A673 (cell line): ENCODE measurements at regions not wholly inside any gene's neighbourhood (a gene's known extent, or its start where the extent isn't known, plus 50 kb on each side); places are given as distances from the start of the nearest gene placed in this dataset.

ENCODE experiments used
- BruUV-seq: library from RNA; stranded (reverse); fragments of 400-500 nt; replicated peaks from 2 replicates; lab custom pipeline; 2021; lab: Mats Ljungman, UMichigan
- CTCF ChIA-PET: fragments of 300-600 bp; sonication (Branson Sonifier 250); formaldehyde crosslinking; loops from one replicate; lab custom pipeline; 2022; ENCODE audit warnings: antibody characterized with exemption; lab: Charles Lee
- POLR2A ChIA-PET: fragments of 300-600 bp; sonication (Branson Sonifier 250); formaldehyde crosslinking; loops from one replicate; lab custom pipeline; 2022; ENCODE audit warnings: antibody characterized with exemption; ENCODE audit not compliant: low non-redundant PET; lab: Charles Lee
- DNase-seq: peaks from one replicate; pipeline ENCODE4 v3.0.0-alpha.2; 2015; ENCODE audit warnings: low spot score
- H3K27ac ChIP-seq: fragments of 200-600 bp; sonication (generic); 2 replicates; pipeline ENCODE4 v1.5.1; 2016; ENCODE audit warnings: mixed run types, low read depth, mild to moderate bottlenecking, mixed read lengths, antibody characterized with exemption, low read length; ENCODE audit not compliant: poor library complexity, severe bottlenecking
- H3K27me3 ChIP-seq: fragments of 200-600 bp; sonication (generic); replicated peaks from 2 replicates; pipeline ENCODE4 v1.6.1; 2017; ENCODE audit warnings: mixed run types, low read depth, mild to moderate bottlenecking, mixed read lengths, antibody characterized with exemption, low read length; ENCODE audit not compliant: insufficient read depth, poor library complexity
- H3K36me3 ChIP-seq: fragments of 200-600 bp; sonication (generic); 2 replicates; pipeline ENCODE4 v1.6.1; 2016; ENCODE audit warnings: mixed run types, mild to moderate bottlenecking, mixed read lengths, antibody characterized with exemption, low read length; ENCODE audit not compliant: insufficient read depth, poor library complexity, severe bottlenecking
- H3K4me1 ChIP-seq: fragments of 200-600 bp; sonication (generic); 2 replicates; pipeline ENCODE4 v1.6.1; 2017; ENCODE audit warnings: mixed run types, mild to moderate bottlenecking, mixed read lengths, antibody characterized with exemption, low read length; ENCODE audit not compliant: insufficient read depth, poor library complexity, severe bottlenecking
- H3K4me3 ChIP-seq: fragments of 200-600 bp; sonication (generic); 2 replicates; pipeline ENCODE4 v1.5.1; 2016; ENCODE audit warnings: low read depth, mixed run types, mild to moderate bottlenecking, mixed read lengths, low read length; ENCODE audit not compliant: poor library complexity, severe bottlenecking
- H3K9me3 ChIP-seq: fragments of 200-600 bp; sonication (generic); 2 replicates; pipeline ENCODE4 v1.6.1; 2016; ENCODE audit warnings: mixed run types, low read depth, mild to moderate bottlenecking, mixed read lengths, antibody characterized with exemption, low read length; ENCODE audit not compliant: poor library complexity, severe bottlenecking
- CTCF ChIP-seq: fragments of 300-800, 200-600 bp; sonication (generic); conservative IDR thresholded peaks from 2 replicates; pipeline ENCODE4 v1.5.1; 2017; ENCODE audit warnings: low read depth, mild to moderate bottlenecking, antibody characterized with exemption, low read length, moderate library complexity, mixed read lengths
- EZH2 ChIP-seq: fragments of 200-600 bp; sonication (generic); IDR thresholded peaks from 2 replicates; pipeline ENCODE4 v1.6.1; 2017; ENCODE audit warnings: borderline replicate concordance, low read depth, mild to moderate bottlenecking, mixed read lengths, antibody characterized with exemption, low read length; ENCODE audit not compliant: poor library complexity, severe bottlenecking
- intact Hi-C: fragments of 100-400 bp; cut with micrococcal nuclease; formaldehyde crosslinking; loops from one replicate; pipeline ENCODE4 v1.10.0; 2022; ENCODE audit not compliant: unreplicated experiment

- CTCF ChIA-PET, result no interaction called here
- DNase-seq, result no peak
- BruUV-seq, result no TSS peak
- H3K36me3 ChIP-seq, result no peaks in the 10 kb centered on the region
- no peak overlapping the region for H3K4me3 ChIP-seq
- no peak overlapping the region for H3K27ac ChIP-seq
- no peak for TF ChIP-seq EZH2
- no peak for TF ChIP-seq CTCF
- no peaks in the 10 kb centered on the region for H3K27me3 ChIP-seq
- H3K9me3 ChIP-seq, result no peaks in the 10 kb centered on the region
- intact Hi-C loops, result no loop called here
- no peaks in the 10 kb centered on the region for H3K4me1 ChIP-seq
- POLR2A ChIA-PET, result no interaction called here
Observed at GRCh38 chr9:32875242-32875641, 91.9 kb downstream of the TMEM215 start.

GRCh38 chr9:32875748-32876147, 92.4 kb downstream of the TMEM215 start:
- DNase-seq, result no peak
- intact Hi-C loops, result no loop called here
- POLR2A ChIA-PET, result no interaction called here
- Histone ChIP-seq H3K9me3 (no peaks in the 10 kb centered on the region), H3K36me3 (no peaks in the 10 kb centered on the region), H3K4me3 (no peak overlapping the region), H3K27me3 (no peaks in the 10 kb centered on the region), H3K4me1 (no peaks in the 10 kb centered on the region), H3K27ac (no peak overlapping the region)
- BruUV-seq, result no TSS peak
- TF ChIP-seq CTCF (no peak), EZH2 (no peak)
- CTCF ChIA-PET, result no interaction called here

GRCh38 chr9:32877103-32877502, 93.8 kb downstream of the TMEM215 start:
- ChIA-PET POLR2A (no interaction called here), CTCF (no interaction called here)
- Histone ChIP-seq H3K4me3 (no peak overlapping the region), H3K4me1 (no peaks in the 10 kb centered on the region), H3K27ac (no peak overlapping the region), H3K9me3 (no peaks in the 10 kb centered on the region), H3K27me3 (no peaks in the 10 kb centered on the region), H3K36me3 (no peaks in the 10 kb centered on the region)
- BruUV-seq, result no TSS peak
- no peak for DNase-seq
- TF ChIP-seq EZH2 (no peak), CTCF (no peak)
- intact Hi-C loops, result no loop called here
